Mammary epithelial cell (primary cell): ENCODE measurements at regions not wholly inside any gene's neighbourhood (a gene's known extent, or its start where the extent isn't known, plus 50 kb on each side); places are given as distances from the start of the nearest gene placed in this dataset.

ENCODE experiments used
- CTCF ChIP-seq, 2 donors: IDR thresholded peaks in 1 of 2; conservative IDR thresholded peaks in 1 of 2; 2 replicates each; pipeline ENCODE4 v1.5.1; 2011 to 2012; ENCODE audit warnings: inconsistent platforms in 2 of 2, low read length in 2 of 2, mild to moderate bottlenecking in 2 of 2, control low read depth in 1 of 2, low read depth in 1 of 2; ENCODE audit not compliant: insufficient read depth in 1 of 2; ENCODE audit errors: extremely low read depth in 1 of 2
- EZH2 ChIP-seq: IDR thresholded peaks from 2 replicates; pipeline ENCODE4 v1.6.1; 2012; ENCODE audit warnings: low read length, inconsistent platforms, borderline replicate concordance

- TF ChIP-seq CTCF (conservative IDR thresholded peaks at IDR 0.05 in 1 of 2, IDR thresholded peaks at IDR 0.05 in 1 of 2; ENCODE audit: extremely low read depth in 1 of 2, insufficient read depth in 1 of 2, low read depth in 1 of 2, low read length in 2 of 2) (no peak), EZH2 (no peak)
These were observed 137.9 kb upstream of the NEDD9 start for GRCh38 chr6:11370191-11371018.
